Mucosa of rectum (tissue), 2 donors: ENCODE measurements at regions not wholly inside any gene's neighbourhood (a gene's known extent, or its start where the extent isn't known, plus 50 kb on each side); places are given as distances from the start of the nearest gene placed in this dataset.

Source experiments
- H3K27ac ChIP-seq, 2 donors: one replicate each; pipeline ENCODE4 v1.7.0; 2013; ENCODE audit warnings: inconsistent platforms in 2 of 2, low read depth in 2 of 2, low read length in 2 of 2
- H3K27me3 ChIP-seq, 2 donors: one replicate each; pipeline ENCODE4 v1.7.0; 2013; ENCODE audit warnings: low read length in 2 of 2; ENCODE audit not compliant: control insufficient read depth in 2 of 2, insufficient read depth in 2 of 2
- H3K36me3 ChIP-seq, 2 donors: one replicate each; pipeline ENCODE4 v1.7.0; 2013; ENCODE audit warnings: low read length in 2 of 2; ENCODE audit not compliant: control insufficient read depth in 2 of 2, insufficient read depth in 2 of 2
- H3K4me1 ChIP-seq, 2 donors: one replicate each; pipeline ENCODE4 v1.7.0; 2013; ENCODE audit warnings: low read length in 2 of 2, mild to moderate bottlenecking in 1 of 2; ENCODE audit not compliant: control insufficient read depth in 2 of 2, insufficient read depth in 2 of 2
- H3K4me3 ChIP-seq, 2 donors: one replicate each; pipeline ENCODE4 v1.7.0; 2013; ENCODE audit warnings: low read length in 2 of 2
- H3K9ac ChIP-seq, 2 donors: one replicate each; pipeline ENCODE4 v1.7.0; 2013; ENCODE audit warnings: low read length in 2 of 2, low read depth in 1 of 2, mild to moderate bottlenecking in 1 of 2
- H3K9me3 ChIP-seq, 2 donors: one replicate each; pipeline ENCODE4 v1.7.0; 2013; ENCODE audit warnings: low read length in 2 of 2; ENCODE audit not compliant: control insufficient read depth in 2 of 2
- donor health status: healthy.
- donor health status: Normal muscosa, but diverticular disease.

GRCh38 chr2:217636578-217636977 lies 366.2 kb downstream of the TNS1 start:
- Histone ChIP-seq H3K27ac (no peak overlapping the region), H3K9me3 (no peaks in the 10 kb centered on the region), H3K4me1 (no peaks in the 10 kb centered on the region)

DNA sequence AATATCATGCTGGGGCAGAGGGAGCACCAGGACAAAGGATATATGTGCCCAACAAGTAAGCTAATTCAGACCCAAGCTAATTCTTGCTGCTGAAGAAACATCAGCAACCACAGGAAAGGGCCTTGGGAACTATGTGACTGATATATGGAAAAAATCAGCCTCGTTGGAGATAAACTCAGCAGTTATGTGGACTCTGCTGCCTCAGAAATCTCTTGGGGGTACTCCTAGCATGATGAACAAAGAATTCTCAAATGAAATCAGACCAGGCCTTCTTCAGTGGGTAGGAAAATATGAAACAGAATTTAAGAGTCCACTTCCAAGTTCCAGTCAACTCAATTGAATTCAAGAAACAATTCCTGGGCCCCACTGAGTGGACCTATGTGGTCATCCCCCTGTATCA lies 367.9 kb downstream of the TNS1 start:
- H3K9me3 ChIP-seq: no peaks in the 10 kb centered on the region
- H3K36me3 ChIP-seq: no peaks in the 10 kb centered on the region
- no peak overlapping the region for H3K9ac ChIP-seq
- H3K27me3 ChIP-seq: peaks cover 2 to 3% of the 10 kb centered on the region in 2 donors
- no peak overlapping the region for H3K4me3 ChIP-seq
- no peak overlapping the region for H3K27ac ChIP-seq
- no peaks in the 10 kb centered on the region for H3K4me1 ChIP-seq

More at GRCh38 chr2:217636578-217636977, 366.2 kb downstream of the TNS1 start:
- H3K4me3 ChIP-seq: no peak overlapping the region
- peaks cover 2 to 3% of the 10 kb centered on the region in 2 donors for H3K27me3 ChIP-seq
- H3K36me3 ChIP-seq: no peaks in the 10 kb centered on the region
- no peak overlapping the region for H3K9ac ChIP-seq

- Histone ChIP-seq H3K9me3 (no peaks in the 10 kb centered on the region), H3K27me3 (peaks cover 0 to 2% of the 10 kb centered on the region in 2 donors), H3K9ac (no peak overlapping the region), H3K4me1 (no peaks in the 10 kb centered on the region), H3K36me3 (no peaks in the 10 kb centered on the region), H3K4me3 (no peak overlapping the region), H3K27ac (no peak overlapping the region)
Measured at GRCh38 chr2:217632043-217632442, 370.8 kb downstream of the TNS1 start.

- Histone ChIP-seq H3K36me3 (no peaks in the 10 kb centered on the region), H3K4me1 (no peaks in the 10 kb centered on the region), H3K9me3 (no peaks in the 10 kb centered on the region), H3K27ac (no peak overlapping the region), H3K27me3 (peaks cover 0 to 2% of the 10 kb centered on the region in 2 donors), H3K9ac (no peak overlapping the region), H3K4me3 (no peak overlapping the region)
Measured at GRCh38 chr2:217631115-217631514, 371.7 kb downstream of the TNS1 start.

DNA sequence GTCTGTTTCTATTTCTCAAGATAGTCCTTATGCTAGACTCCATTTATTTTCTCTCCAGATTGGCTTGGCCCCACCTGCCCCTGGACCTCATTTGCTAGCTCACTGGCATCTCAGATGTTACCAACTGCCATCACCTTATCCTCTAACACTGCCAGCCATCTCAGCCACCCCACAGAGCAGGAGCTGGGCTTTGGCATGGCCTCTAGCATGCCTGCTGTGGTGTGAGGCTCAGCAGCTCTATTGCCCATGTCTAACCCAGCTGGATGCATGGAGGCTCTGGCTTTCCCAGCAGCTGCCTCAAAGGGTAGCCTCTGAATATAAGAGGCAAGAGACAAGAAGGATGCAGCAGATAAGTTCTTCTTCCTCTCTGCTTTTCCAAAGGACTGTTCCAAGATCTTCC lies 373.4 kb downstream of the TNS1 start:
- H3K27ac ChIP-seq: no peak overlapping the region
- H3K27me3 ChIP-seq: no peaks in the 10 kb centered on the region
- H3K4me3 ChIP-seq: no peak overlapping the region
- H3K4me1 ChIP-seq: no peaks in the 10 kb centered on the region
- H3K36me3 ChIP-seq: no peaks in the 10 kb centered on the region
- no peak overlapping the region for H3K9ac ChIP-seq
- H3K9me3 ChIP-seq: no peaks in the 10 kb centered on the region

GRCh38 chr2:217628061-217628460 lies 374.7 kb downstream of the TNS1 start:
- no peaks in the 10 kb centered on the region for H3K27me3 ChIP-seq
- H3K27ac ChIP-seq: no peak overlapping the region
- H3K4me1 ChIP-seq: no peaks in the 10 kb centered on the region
- H3K36me3 ChIP-seq: no peaks in the 10 kb centered on the region
- H3K4me3 ChIP-seq: no peak overlapping the region
- H3K9ac ChIP-seq: no peak overlapping the region
- no peaks in the 10 kb centered on the region for H3K9me3 ChIP-seq

- peaks cover 0 to 1% of the 10 kb centered on the region in 2 donors for H3K4me1 ChIP-seq
- H3K36me3 ChIP-seq: no peaks in the 10 kb centered on the region
- H3K9me3 ChIP-seq: no peaks in the 10 kb centered on the region
- H3K9ac ChIP-seq: no peak overlapping the region
- no peaks in the 10 kb centered on the region for H3K27me3 ChIP-seq
- H3K27ac ChIP-seq: no peak overlapping the region
- H3K4me3 ChIP-seq: no peak overlapping the region
Measured at GRCh38 chr2:217626926-217627325, 375.9 kb downstream of the TNS1 start.

GRCh38 chr2:217625557-217626169 lies 377.1 kb downstream of the TNS1 start:
- Histone ChIP-seq H3K36me3 (no peaks in the 10 kb centered on the region), H3K4me3 (no peak overlapping the region), H3K9me3 (no peaks in the 10 kb centered on the region), H3K4me1 (peaks cover 0 to 4% of the 10 kb centered on the region in 2 donors), H3K9ac (no peak overlapping the region), H3K27me3 (no peaks in the 10 kb centered on the region), H3K27ac (peak overlapping the region in 1 of 2 donors; percentile 25)

DNA sequence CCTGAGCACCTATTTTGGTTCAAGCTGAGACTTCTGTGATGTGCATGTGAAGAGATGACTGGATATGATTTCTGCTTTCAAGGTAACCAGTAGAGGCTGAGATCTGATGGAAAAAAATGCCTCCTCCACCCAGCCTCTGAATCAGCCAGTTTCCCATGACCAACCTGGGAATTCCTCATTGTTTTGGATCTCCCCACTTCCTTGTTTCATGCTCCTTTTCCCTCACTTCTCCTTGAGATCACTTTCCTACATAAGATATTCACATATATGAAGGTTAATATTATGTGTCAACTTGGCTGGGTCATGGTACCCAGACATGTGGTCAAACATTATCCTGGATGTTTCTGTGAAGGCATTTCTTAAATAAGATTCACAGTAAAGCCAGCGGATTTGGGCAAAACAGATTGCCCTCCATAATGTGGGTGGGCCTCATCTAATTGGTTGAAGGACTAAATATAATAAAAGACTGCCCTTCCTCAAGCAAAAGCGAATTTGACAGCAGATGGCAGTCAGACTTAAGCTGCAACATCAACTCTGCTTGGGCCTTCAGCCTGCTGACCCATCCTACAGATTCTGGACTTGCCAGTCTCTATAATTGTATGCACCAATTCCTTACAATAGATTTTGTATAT lies 379.4 kb downstream of the TNS1 start:
- Histone ChIP-seq H3K9ac (no peak overlapping the region), H3K27ac (peak overlapping the region in 1 of 2 donors; percentile 64), H3K4me1 (peaks cover 0 to 4% of the 10 kb centered on the region in 2 donors), H3K27me3 (no peaks in the 10 kb centered on the region), H3K4me3 (no peak overlapping the region), H3K36me3 (no peaks in the 10 kb centered on the region), H3K9me3 (no peaks in the 10 kb centered on the region)

DNA sequence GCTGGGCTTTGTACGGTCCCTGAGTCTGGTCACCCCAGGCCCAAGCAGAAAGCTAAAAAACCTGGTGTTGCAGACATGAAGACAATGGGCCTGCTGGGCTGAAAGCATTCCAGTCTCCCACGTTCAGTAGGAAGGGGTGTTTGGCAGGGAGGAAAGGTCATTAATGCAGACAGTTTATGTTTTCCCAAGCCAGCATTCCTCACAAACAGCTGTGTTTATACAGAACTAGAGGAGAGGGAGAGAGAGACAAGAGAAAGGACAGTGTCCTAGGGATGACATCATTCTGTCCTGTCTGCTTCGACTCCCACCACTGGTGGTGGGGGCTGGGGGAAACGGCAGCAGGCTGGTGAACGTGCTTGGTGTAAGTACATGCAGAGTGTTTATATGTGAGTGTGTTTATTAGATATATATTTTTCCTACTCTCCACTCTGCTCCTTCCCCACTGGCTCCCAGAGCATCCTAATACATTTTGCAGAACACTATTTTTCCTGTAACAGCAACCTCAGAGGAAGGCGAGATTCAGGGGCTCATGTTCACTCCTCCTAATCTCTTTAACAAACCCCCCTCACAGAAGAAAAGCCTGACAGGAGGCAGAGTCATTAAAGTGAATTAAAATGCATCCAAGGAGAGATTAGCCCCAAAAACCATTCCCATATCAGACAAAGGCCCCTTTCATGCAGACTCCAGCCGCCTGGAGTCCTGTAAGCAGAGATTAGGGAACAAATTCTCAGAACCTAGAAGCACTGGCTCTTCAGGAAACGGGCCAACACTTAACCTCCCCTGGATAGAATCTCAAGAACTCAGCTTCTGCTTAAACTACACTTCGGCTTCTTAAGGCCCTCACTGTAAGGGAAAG lies 380.4 kb downstream of the TNS1 start:
- no peak overlapping the region for H3K4me3 ChIP-seq
- no peaks in the 10 kb centered on the region for H3K36me3 ChIP-seq
- peaks cover 0 to 4% of the 10 kb centered on the region in 2 donors for H3K4me1 ChIP-seq
- no peaks in the 10 kb centered on the region for H3K9me3 ChIP-seq
- no peaks in the 10 kb centered on the region for H3K27me3 ChIP-seq
- no peak overlapping the region for H3K9ac ChIP-seq
- H3K27ac ChIP-seq: peak overlapping the region; percentile 38 to 64
